Stomach smooth muscle (tissue), 2 donors: ENCODE measurements at regions not wholly inside any gene's neighbourhood (a gene's known extent, or its start where the extent isn't known, plus 50 kb on each side); places are given as distances from the start of the nearest gene placed in this dataset.

Experiments
- H3K27ac ChIP-seq: one replicate; pipeline ENCODE4 v1.7.0; 2013; ENCODE audit warnings: mild to moderate bottlenecking, low read length, inconsistent platforms
- H3K27me3 ChIP-seq, 2 donors: one replicate each; pipeline ENCODE4 v1.7.0; 2013; ENCODE audit warnings: low read length in 2 of 2; ENCODE audit not compliant: insufficient read depth in 2 of 2, control insufficient read depth in 1 of 2
- H3K36me3 ChIP-seq, 2 donors: one replicate each; pipeline ENCODE4 v1.7.0; 2013; ENCODE audit warnings: low read length in 2 of 2; ENCODE audit not compliant: control insufficient read depth in 2 of 2, insufficient read depth in 2 of 2
- H3K4me1 ChIP-seq: one replicate; pipeline ENCODE4 v1.7.0; 2013; ENCODE audit warnings: low read length; ENCODE audit not compliant: control insufficient read depth, insufficient read depth
- H3K4me3 ChIP-seq, 2 donors: one replicate each; pipeline ENCODE4 v1.7.0; 2013; ENCODE audit warnings: low read length in 2 of 2
- H3K9ac ChIP-seq, 2 donors: one replicate each; pipeline ENCODE4 v1.7.0; 2013; ENCODE audit warnings: low read length in 2 of 2, mild to moderate bottlenecking in 1 of 2
- H3K9me3 ChIP-seq, 2 donors: one replicate each; pipeline ENCODE4 v1.7.0; 2013; ENCODE audit warnings: low read length in 2 of 2; ENCODE audit not compliant: control insufficient read depth in 2 of 2
- donor health status: healthy.
- donor health status: Pancreatic carcinoma.

GRCh38 chr14:105797546-105797945 is 271.2 kb downstream of the TMEM121 start:
- Histone ChIP-seq H3K4me3 (no peak overlapping the region), H3K9me3 (peaks cover 2 to 12% of the 10 kb centered on the region in 2 donors)

GRCh38 chr14:105805701-105806100 is 279.3 kb downstream of the TMEM121 start:
- H3K27ac ChIP-seq = no peak overlapping the region
- H3K36me3 ChIP-seq = no peaks in the 10 kb centered on the region

More at GRCh38 chr14:105797546-105797945, 271.2 kb downstream of the TMEM121 start:
- no peaks in the 10 kb centered on the region for H3K36me3 ChIP-seq
- H3K27me3 ChIP-seq = no peaks in the 10 kb centered on the region
- no peak overlapping the region for H3K9ac ChIP-seq
- no peaks in the 10 kb centered on the region for H3K4me1 ChIP-seq
- H3K27ac ChIP-seq = no peak overlapping the region

GRCh38 chr14:105806568-105806967 is 280.2 kb downstream of the TMEM121 start:
- Histone ChIP-seq H3K36me3 (no peaks in the 10 kb centered on the region), H3K27me3 (no peaks in the 10 kb centered on the region), H3K4me3 (no peak overlapping the region), H3K9me3 (peaks cover 16% of the 10 kb centered on the region in 2 donors), H3K9ac (no peak overlapping the region), H3K27ac (no peak overlapping the region), H3K4me1 (no peaks in the 10 kb centered on the region)

More at GRCh38 chr14:105805701-105806100, 279.3 kb downstream of the TMEM121 start:
- Histone ChIP-seq H3K9ac (no peak overlapping the region), H3K9me3 (peaks cover 11 to 16% of the 10 kb centered on the region in 2 donors), H3K4me3 (no peak overlapping the region), H3K4me1 (no peaks in the 10 kb centered on the region), H3K27me3 (no peaks in the 10 kb centered on the region)

- H3K4me1 ChIP-seq = no peaks in the 10 kb centered on the region
- H3K27me3 ChIP-seq = peaks cover 0 to 3% of the 10 kb centered on the region in 2 donors
- peaks cover 0 to 4% of the 10 kb centered on the region in 2 donors for H3K9me3 ChIP-seq
- H3K9ac ChIP-seq = no peak overlapping the region
- no peaks in the 10 kb centered on the region for H3K36me3 ChIP-seq
- H3K27ac ChIP-seq = no peak overlapping the region
- no peak overlapping the region for H3K4me3 ChIP-seq
These were observed 291.8 kb downstream of the TMEM121 start for GRCh38 chr14:105817971-105818711.

- Histone ChIP-seq H3K4me1 (no peaks in the 10 kb centered on the region), H3K27me3 (peaks cover 0 to 3% of the 10 kb centered on the region in 2 donors), H3K9me3 (peaks cover 0 to 4% of the 10 kb centered on the region in 2 donors), H3K4me3 (no peak overlapping the region), H3K36me3 (no peaks in the 10 kb centered on the region), H3K9ac (no peak overlapping the region), H3K27ac (no peak overlapping the region)
These were observed 292.3 kb downstream of the TMEM121 start for GRCh38 chr14:105818712-105819005.

GRCh38 chr14:105830171-105830570 is 303.8 kb downstream of the TMEM121 start:
- Histone ChIP-seq H3K36me3 (no peaks in the 10 kb centered on the region), H3K27ac (no peak overlapping the region), H3K4me3 (no peak overlapping the region), H3K9ac (no peak overlapping the region), H3K9me3 (no peaks in the 10 kb centered on the region), H3K27me3 (no peaks in the 10 kb centered on the region), H3K4me1 (no peaks in the 10 kb centered on the region)

GRCh38 chr14:105836160-105836559 is 309.8 kb downstream of the TMEM121 start:
- no peak overlapping the region for H3K9ac ChIP-seq

GRCh38 chr14:105836730-105837129 is 310.3 kb downstream of the TMEM121 start:
- H3K27ac ChIP-seq = no peak overlapping the region
- no peaks in the 10 kb centered on the region for H3K4me1 ChIP-seq
- no peak overlapping the region for H3K9ac ChIP-seq
- no peak overlapping the region for H3K4me3 ChIP-seq
- peaks cover 0 to 2% of the 10 kb centered on the region in 2 donors for H3K27me3 ChIP-seq
- H3K36me3 ChIP-seq = no peaks in the 10 kb centered on the region
- peaks cover 0 to 3% of the 10 kb centered on the region in 2 donors for H3K9me3 ChIP-seq

More at GRCh38 chr14:105836160-105836559, 309.8 kb downstream of the TMEM121 start:
- Histone ChIP-seq H3K27ac (no peak overlapping the region), H3K4me3 (no peak overlapping the region), H3K36me3 (no peaks in the 10 kb centered on the region), H3K9me3 (peaks cover 0 to 3% of the 10 kb centered on the region in 2 donors), H3K27me3 (peaks cover 0 to 2% of the 10 kb centered on the region in 2 donors), H3K4me1 (no peaks in the 10 kb centered on the region)

GRCh38 chr14:105837349-105838063 is 311.1 kb downstream of the TMEM121 start:
- peaks cover 0 to 3% of the 10 kb centered on the region in 2 donors for H3K9me3 ChIP-seq
- no peak overlapping the region for H3K4me3 ChIP-seq
- no peaks in the 10 kb centered on the region for H3K4me1 ChIP-seq
- H3K9ac ChIP-seq = no peak overlapping the region
- H3K27me3 ChIP-seq = peaks cover 0 to 2% of the 10 kb centered on the region in 2 donors
- H3K36me3 ChIP-seq = no peaks in the 10 kb centered on the region
- no peak overlapping the region for H3K27ac ChIP-seq

GRCh38 chr14:105838107-105838506 is 311.7 kb downstream of the TMEM121 start:
- H3K4me1 ChIP-seq = no peaks in the 10 kb centered on the region
- no peaks in the 10 kb centered on the region for H3K36me3 ChIP-seq
- no peak overlapping the region for H3K4me3 ChIP-seq
- no peak overlapping the region for H3K27ac ChIP-seq
- H3K27me3 ChIP-seq = peaks cover 0 to 2% of the 10 kb centered on the region in 2 donors
- H3K9ac ChIP-seq = no peak overlapping the region
- H3K9me3 ChIP-seq = peaks cover 0 to 3% of the 10 kb centered on the region in 2 donors
